ENCODE measurements at regions not wholly inside any gene's neighbourhood (a gene's known extent, or its start where the extent isn't known, plus 50 kb on each side); places are given as distances from the start of the nearest gene placed in this dataset.

GRCh38 chr7:136144182-136144581, 167.0 kb upstream of the MTPN start:
- TF ChIP-seq RAD21 (IDR thresholded peaks at IDR 0.05 in 1 of 2, conservative IDR thresholded peaks at IDR 0.05 in 1 of 2; ENCODE audit: low read depth in 2 of 2, low read length in 2 of 2) (no peak), SP2 (IDR thresholded peaks at IDR 0.05; ENCODE audit: low read length) (no peak), KDM1A (IDR thresholded peaks at IDR 0.05; ENCODE audit: borderline replicate concordance, low read length) (no peak)
